Immature natural killer cell (primary cell): ENCODE measurements at regions not wholly inside any gene's neighbourhood (a gene's known extent, or its start where the extent isn't known, plus 50 kb on each side); places are given as distances from the start of the nearest gene placed in this dataset.

Source experiments
- DNase-seq, 3 donors: peaks; one replicate each; pipeline ENCODE4 v3.0.0; 2022; ENCODE audit warnings: mixed read lengths in 1 of 3
- H3K27ac Mint-ChIP-seq, 6 donors: one replicate each; pipeline ENCODE4 v1.8.0; 2020; ENCODE audit warnings: mixed read lengths in 6 of 6, mild to moderate bottlenecking in 5 of 6, inconsistent platforms in 4 of 6, moderate library complexity in 3 of 6
- H3K27me3 Mint-ChIP-seq, 3 donors: one replicate each; pipeline ENCODE4 v1.8.0; 2020 to 2021; ENCODE audit warnings: low read depth in 3 of 3, mild to moderate bottlenecking in 3 of 3, mixed read lengths in 3 of 3, moderate library complexity in 3 of 3, inconsistent platforms in 1 of 3
- H3K36me3 Mint-ChIP-seq, 3 donors: one replicate each; pipeline ENCODE4 v1.8.0; 2020; ENCODE audit warnings: mixed read lengths in 3 of 3, inconsistent platforms in 2 of 3, mild to moderate bottlenecking in 2 of 3
- H3K4me1 Mint-ChIP-seq, 2 donors: one replicate each; pipeline ENCODE4 v1.8.0; 2020; ENCODE audit warnings: inconsistent platforms in 2 of 2, mild to moderate bottlenecking in 2 of 2, mixed read lengths in 2 of 2, moderate library complexity in 1 of 2
- H3K4me3 Mint-ChIP-seq, 5 donors: one replicate each; pipeline ENCODE4 v1.8.0; 2020; ENCODE audit warnings: mild to moderate bottlenecking in 5 of 5, mixed read lengths in 5 of 5, inconsistent platforms in 3 of 5, moderate library complexity in 3 of 5
- H3K9me3 Mint-ChIP-seq, 6 donors: one replicate each; pipeline ENCODE4 v1.8.0; 2020; ENCODE audit warnings: mild to moderate bottlenecking in 6 of 6, mixed read lengths in 6 of 6, inconsistent platforms in 4 of 6, moderate library complexity in 3 of 6

DNA sequence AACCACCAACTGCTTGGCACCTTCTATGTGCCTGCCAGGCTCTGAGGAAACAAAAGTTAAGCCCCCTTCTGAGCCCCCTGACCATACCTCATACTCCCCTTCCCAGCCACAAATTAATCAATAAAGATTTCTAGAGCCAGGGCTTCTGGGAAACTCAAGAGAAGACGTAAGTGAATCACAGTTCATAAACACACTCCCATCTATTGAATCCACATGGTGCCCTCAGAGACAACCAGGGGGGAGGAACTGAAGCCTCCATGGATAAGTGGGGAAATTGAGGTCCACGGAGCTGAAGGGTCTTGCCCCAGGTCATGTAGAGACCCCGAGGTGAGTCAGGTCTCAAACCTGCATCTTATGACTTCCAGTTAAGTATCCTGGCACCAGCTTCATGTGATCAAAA lies 150.6 kb downstream of the MN1 start:
- H3K4me3 Mint-ChIP-seq, result no peak overlapping the region
- H3K27ac Mint-ChIP-seq, result no peak overlapping the region
- H3K36me3 Mint-ChIP-seq, result no peaks in the 10 kb centered on the region
- H3K4me1 Mint-ChIP-seq, result no peaks in the 10 kb centered on the region
- no peak for DNase-seq
- peaks cover 0 to 8% (median 0%) of the 10 kb centered on the region in 6 donors for H3K9me3 Mint-ChIP-seq
- H3K27me3 Mint-ChIP-seq, result peaks cover 4 to 10% (median 6%) of the 10 kb centered on the region in 3 donors

DNA sequence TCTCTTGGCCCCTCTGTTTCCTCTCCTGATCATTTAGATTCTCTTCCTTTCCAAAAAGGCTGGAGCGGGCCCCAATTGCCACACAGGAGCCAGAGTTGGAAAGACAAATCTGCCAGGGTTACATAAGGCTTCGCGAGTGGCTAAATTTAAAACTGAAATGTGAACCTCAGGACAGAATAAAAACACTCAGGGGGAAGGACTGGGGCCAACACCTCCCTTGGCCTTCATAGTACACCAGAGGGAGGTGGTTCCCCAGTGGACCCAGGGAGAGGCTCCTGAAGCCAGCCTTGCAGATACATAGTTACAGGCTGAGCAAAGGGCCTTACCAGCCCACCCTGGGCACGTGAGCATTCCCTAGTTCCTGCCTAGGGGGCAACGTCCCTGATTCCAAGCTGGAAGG lies 150.1 kb downstream of the MN1 start:
- H3K4me3 Mint-ChIP-seq, result no peak overlapping the region
- no peak for DNase-seq
- peaks cover 4 to 10% (median 6%) of the 10 kb centered on the region in 3 donors for H3K27me3 Mint-ChIP-seq
- no peaks in the 10 kb centered on the region for H3K4me1 Mint-ChIP-seq
- no peaks in the 10 kb centered on the region for H3K36me3 Mint-ChIP-seq
- H3K9me3 Mint-ChIP-seq, result peaks cover 0 to 12% (median 0%) of the 10 kb centered on the region in 6 donors
- no peak overlapping the region for H3K27ac Mint-ChIP-seq

DNA sequence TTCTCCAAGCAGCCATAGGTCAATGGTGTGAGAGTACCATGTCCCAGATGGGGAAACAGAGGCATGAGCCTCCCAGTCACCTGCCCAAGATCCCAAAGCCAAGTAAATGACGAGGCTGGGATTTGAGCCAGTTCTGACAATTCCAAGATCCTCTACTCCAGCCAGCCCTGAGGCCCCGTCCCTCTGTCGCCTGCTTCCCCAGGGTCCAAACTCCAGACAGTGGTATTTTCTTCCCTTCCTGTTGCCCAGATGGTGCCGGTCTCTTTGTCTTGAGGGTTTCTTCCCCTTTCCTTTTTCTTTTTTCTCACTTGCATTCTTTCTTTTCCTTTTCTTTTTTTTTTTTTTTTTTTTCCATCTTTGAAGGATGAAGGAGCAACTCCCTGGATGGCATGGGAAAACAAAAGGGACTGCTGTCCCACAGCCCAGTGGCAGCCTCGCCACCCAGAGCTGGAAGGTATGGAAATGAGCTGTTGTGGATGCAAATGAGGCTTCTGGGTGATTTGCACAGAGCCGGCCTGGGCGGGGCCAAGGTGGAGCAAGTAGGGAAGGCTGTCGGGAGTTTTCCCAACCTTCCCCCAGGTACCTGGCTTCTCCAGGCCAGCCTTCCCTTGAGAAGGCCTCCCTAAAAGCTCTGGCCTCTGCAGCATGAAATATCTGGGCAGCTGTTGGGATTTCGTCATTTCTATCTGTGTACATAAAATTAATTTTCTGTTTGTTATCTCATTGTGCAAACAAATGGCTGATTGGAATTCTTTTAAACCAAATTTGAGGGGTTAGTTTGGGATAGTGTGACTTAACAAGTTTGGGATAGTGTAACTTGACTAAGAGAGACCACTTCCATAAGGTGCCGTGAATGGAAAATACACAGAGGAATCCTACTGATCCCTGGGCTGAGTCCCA lies 146.8 kb downstream of the MN1 start:
- H3K4me3 Mint-ChIP-seq, result no peak overlapping the region
- H3K27ac Mint-ChIP-seq, result no peak overlapping the region
- DNase-seq, result no peak
- H3K27me3 Mint-ChIP-seq, result peaks cover 5 to 8% (median 8%) of the 10 kb centered on the region in 3 donors
- no peaks in the 10 kb centered on the region for H3K4me1 Mint-ChIP-seq
- H3K36me3 Mint-ChIP-seq, result no peaks in the 10 kb centered on the region
- peaks cover 0 to 12% (median 3%) of the 10 kb centered on the region in 6 donors for H3K9me3 Mint-ChIP-seq

DNA sequence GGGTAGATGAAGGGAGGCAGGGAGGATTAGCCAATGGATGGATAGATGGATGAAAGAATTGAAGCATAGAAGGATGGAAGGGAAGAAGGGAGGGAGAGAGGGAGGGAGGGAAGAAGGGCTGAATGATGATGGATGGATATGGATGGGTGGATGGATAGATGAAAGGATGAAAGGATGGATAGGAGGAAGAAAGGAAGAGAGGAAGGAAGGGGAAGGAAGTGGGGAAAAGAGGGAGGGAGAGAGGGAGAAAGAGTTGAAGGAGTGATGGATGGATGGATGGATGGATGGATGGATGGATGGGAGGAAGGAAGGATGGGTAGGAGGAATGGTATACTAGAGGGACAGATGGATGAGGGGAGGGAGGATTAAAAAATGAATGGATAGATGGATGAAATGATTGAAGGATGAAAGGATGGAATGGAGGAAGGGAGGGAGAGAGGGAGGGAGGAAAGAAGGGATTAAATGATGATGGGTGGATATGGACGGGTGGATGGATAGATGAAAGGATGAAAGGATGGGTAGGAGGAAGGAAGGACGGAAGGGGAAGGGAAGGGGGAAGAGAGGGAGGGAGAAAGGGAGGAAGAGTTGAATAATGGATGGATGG lies 145.9 kb downstream of the MN1 start:
- Mint-ChIP-seq H3K4me3 (no peak overlapping the region), H3K36me3 (no peaks in the 10 kb centered on the region), H3K4me1 (no peaks in the 10 kb centered on the region), H3K27me3 (peaks cover 2 to 8% (median 4%) of the 10 kb centered on the region in 3 donors), H3K9me3 (peaks cover 0 to 12% (median 3%) of the 10 kb centered on the region in 6 donors), H3K27ac (no peak overlapping the region)
- DNase-seq, result no peak

DNA sequence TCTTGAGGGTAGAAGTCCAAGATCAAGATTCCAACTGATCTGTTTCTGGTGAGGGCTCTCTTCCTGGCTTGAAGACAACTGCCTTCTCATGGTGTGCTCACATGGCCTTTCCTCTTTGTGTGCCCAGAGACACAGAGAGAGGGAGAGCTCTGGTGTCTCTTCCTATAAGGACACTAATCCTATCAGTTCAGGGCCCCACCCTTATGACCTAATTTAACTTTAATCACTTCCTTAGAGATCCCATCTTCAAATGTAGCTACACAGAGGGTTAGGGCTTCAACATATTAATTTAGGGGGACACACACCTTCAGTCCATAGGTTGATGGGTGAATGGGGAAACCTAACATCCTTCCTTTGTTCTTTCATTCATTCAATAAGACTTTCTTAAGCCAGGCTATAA lies 144.6 kb downstream of the MN1 start:
- no peak overlapping the region for H3K27ac Mint-ChIP-seq
- no peak for DNase-seq
- H3K4me3 Mint-ChIP-seq, result no peak overlapping the region
- peaks cover 0 to 12% (median 3%) of the 10 kb centered on the region in 6 donors for H3K9me3 Mint-ChIP-seq
- H3K36me3 Mint-ChIP-seq, result no peaks in the 10 kb centered on the region
- H3K4me1 Mint-ChIP-seq, result no peaks in the 10 kb centered on the region
- peaks cover 3 to 6% (median 4%) of the 10 kb centered on the region in 3 donors for H3K27me3 Mint-ChIP-seq

DNA sequence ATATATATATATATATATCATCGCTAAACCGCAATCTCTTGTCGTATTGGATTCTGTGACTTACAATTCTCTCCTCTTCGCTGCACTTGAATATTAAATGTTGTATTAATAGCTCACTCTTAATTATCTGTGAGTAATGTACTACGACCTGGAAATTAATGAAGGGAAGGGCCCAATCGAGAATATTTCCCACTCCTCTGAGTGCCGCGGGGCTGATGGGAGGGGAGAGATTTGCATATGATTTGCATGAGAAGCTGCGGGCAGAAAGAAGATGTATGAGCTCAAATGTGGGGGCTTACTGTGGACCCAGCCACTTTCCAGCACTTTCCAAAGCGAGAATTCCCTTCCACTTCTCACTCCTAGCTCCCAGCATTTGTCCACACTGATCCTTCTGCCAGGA lies 141.2 kb downstream of the MN1 start:
- H3K4me1 Mint-ChIP-seq, result no peaks in the 10 kb centered on the region
- peaks cover 0 to 10% (median 3%) of the 10 kb centered on the region in 6 donors for H3K9me3 Mint-ChIP-seq
- H3K27ac Mint-ChIP-seq, result no peak overlapping the region
- no peak overlapping the region for H3K4me3 Mint-ChIP-seq
- peaks cover under 1 to 4% (median 3%) of the 10 kb centered on the region in 3 donors for H3K27me3 Mint-ChIP-seq
- H3K36me3 Mint-ChIP-seq, result no peaks in the 10 kb centered on the region
- DNase-seq, result no peak

DNA sequence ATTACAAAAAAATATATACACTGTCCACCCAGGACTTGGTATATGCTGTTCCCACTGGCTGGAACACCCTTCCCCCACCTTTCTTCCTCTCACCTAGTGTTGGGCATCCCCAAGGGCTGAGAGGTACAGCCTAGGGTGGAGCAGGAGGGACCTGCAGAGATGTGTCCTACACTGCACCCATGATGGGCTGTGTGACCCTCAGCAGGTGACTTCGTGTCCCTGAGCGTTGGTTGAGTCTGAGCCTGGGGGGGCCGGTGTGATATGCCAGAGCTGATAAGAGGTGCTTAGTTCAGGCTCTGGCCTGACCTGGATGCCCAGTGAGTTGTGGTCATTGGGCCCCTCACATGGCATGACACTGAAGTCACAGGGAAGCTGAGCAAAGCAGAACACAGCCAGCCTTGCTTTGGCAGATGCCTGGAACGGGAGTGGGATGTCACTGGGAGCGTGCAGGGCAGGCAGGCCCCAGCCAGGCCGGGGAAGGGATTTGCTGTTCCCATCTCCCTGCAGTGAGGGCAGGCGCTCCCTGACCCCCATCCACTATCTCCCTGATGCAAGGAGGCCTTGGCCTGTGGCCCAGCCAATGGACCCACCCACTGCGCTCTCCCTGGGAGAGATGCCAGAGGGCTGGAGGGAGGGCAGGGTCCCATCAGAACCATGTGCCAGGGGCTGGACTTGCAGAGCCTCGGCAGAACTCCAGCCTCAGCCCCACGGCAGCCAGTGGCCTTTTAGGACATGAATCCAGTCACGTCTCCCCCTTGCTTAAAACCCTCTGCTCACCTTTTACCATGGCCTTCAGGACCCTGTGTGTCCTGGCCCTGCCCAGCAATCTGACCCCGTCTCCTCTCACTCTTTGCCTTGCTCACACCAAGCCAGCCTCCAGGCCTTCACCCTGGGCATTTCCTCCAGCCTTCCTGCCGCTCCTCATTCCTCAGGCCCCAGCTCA lies 138.9 kb downstream of the MN1 start:
- Mint-ChIP-seq H3K36me3 (no peaks in the 10 kb centered on the region), H3K27me3 (peaks cover 0 to 4% (median 3%) of the 10 kb centered on the region in 3 donors), H3K9me3 (peaks cover 0 to 2% (median under 1%) of the 10 kb centered on the region in 6 donors), H3K4me3 (no peak overlapping the region), H3K27ac (no peak overlapping the region), H3K4me1 (no peaks in the 10 kb centered on the region)
- no peak for DNase-seq

DNA sequence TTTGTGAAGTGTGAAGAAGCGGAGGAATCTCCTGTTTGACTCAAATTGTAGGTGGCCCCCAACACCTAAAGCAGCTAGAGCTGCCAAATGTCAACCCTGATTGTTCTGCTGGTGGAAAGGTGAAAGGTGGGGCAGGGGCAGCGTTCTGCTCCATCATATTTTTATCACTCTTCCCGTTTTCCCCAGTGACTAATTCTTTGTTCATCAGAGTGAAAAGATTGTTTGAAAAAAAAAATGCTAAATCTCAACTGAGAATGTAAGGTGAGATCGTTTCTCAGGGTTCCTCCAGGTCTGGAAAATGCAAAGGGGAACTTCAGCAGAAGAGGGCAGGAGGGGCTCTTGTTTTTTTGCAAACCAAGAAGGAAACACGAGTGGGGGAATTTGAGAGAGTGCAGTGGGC lies 137.7 kb downstream of the MN1 start:
- Mint-ChIP-seq H3K4me3 (no peak overlapping the region), H3K9me3 (peaks cover 0 to 2% (median 0%) of the 10 kb centered on the region in 6 donors), H3K27me3 (peaks cover 2 to 6% (median 4%) of the 10 kb centered on the region in 3 donors), H3K4me1 (no peaks in the 10 kb centered on the region), H3K27ac (no peak overlapping the region), H3K36me3 (no peaks in the 10 kb centered on the region)
- DNase-seq, result no peak

DNA sequence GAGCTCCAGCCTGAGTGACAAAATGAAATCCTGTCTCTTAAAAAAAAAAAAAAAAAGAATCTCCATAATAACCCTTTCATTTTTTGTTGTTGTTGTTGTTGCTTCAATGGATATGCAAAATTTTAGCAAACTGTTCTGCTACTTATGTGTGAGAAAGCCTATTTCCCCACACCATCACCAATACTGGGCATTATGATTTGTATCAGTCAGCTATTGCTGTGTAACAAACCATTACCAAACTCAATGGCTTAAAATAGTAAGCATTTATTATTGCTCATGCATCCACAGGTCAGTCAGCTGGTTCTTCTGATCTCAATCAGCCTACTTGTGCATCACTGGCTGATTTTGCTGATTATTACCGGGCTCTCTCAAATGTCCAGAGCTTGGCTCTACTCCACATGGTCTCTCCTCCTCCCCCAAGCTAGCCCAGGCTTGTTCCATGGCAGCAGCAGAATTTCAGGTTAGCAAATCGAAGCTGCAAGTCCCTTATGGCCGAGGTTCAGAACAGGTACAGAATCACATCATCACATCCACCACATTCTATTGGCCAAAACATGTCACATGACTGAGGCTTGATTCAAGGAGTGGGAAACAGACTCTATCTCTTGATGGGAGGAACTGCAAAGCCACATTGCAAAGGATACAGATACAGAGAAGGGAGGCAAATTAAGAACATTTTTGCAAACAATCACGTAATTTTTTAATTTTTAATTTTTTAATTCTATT lies 135.1 kb downstream of the MN1 start:
- Mint-ChIP-seq H3K27ac (no peak overlapping the region), H3K27me3 (peaks cover 4 to 11% (median 6%) of the 10 kb centered on the region in 3 donors), H3K4me3 (no peak overlapping the region), H3K4me1 (peaks cover 0 to 2% of the 10 kb centered on the region in 2 donors), H3K36me3 (no peaks in the 10 kb centered on the region), H3K9me3 (peaks cover 0 to 2% (median 0%) of the 10 kb centered on the region in 6 donors)
- no peak for DNase-seq

DNA sequence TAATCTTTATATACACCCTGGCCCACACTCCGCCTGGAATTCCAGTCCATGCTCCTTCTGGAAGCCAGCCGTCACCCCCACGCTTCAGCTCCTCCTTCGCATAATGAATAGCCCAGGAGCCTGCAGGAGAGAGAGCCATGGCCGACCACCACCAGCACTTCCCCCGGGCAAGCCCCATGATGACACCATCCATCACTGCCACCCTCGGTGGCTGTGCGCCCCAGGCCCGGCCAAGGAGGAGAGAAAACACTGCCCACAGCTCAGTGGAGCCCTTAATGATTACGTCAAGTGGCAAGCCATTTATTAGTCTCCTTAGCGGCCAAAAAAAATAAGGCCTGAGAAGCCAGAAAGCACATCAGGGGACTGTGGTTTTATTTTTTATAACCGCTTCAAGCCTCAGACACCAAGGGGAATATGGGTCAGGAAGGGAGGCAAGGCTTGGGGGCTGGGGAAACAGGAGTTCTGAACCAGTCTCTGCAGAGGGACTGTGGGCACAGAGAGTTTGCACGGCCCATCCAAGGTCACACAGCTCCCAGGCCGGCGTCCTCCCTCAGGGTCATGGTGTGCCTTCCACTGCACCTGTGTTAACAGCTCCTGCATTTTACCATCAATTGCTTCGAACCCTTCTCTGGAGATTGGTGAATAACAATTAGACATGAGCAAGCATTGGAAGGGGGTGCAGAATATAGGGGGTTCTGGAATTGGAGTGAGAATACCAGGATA lies 134.3 kb downstream of the MN1 start:
- Mint-ChIP-seq H3K27me3 (peaks cover 4 to 11% (median 6%) of the 10 kb centered on the region in 3 donors), H3K36me3 (no peaks in the 10 kb centered on the region), H3K4me3 (no peak overlapping the region), H3K9me3 (peaks cover 0 to 2% (median 0%) of the 10 kb centered on the region in 6 donors), H3K27ac (no peak overlapping the region), H3K4me1 (peaks cover 0 to 2% of the 10 kb centered on the region in 2 donors)
- DNase-seq, result no peak

DNA sequence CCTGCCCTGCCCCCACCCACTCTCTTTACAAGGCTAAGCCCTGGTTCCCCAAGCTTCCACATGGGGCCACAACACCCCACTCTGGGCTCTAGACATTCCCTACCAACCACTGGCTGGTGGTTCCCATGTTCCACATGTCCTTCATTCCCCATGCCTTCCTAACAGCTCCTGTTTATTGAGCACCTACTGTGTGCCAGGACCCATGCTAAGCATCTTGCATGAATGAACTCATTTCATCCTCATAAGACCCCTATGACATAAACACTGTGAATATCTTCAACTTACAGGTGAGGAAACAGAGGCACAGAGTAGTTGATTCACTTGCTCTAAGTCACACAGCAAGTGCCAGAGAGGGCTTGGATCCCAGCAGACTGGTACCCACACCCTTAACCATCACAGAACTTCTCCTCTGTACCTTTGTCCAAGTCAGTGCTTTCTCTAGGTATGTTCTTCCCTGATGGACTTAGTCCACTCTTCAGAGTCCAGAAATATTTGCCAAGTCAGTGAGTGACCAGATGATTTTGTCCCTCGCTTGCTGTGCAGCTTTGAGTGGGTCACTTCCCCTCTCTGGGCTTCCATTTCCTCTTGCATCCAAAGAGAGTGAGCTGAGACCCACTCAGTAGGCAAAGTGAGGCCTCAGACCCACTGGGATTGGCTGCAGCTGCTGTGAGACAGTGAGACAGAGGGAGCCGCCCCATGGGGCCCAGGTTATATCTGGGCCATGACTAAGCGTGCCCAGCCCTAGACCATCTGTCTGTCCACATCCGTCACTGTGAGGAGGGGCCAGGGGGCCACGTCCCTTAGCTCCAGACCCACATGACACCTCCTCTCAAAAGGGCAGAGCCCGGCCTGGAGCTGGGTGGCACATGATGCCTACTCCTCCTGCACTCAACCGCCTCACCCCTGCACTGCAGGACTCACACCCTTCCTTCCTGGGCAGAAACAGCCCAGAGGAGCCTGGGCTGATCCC lies 132.4 kb downstream of the MN1 start:
- H3K36me3 Mint-ChIP-seq, result no peaks in the 10 kb centered on the region
- H3K27ac Mint-ChIP-seq, result no peak overlapping the region
- DNase-seq, result no peak
- H3K9me3 Mint-ChIP-seq, result peaks cover 0 to 2% (median 0%) of the 10 kb centered on the region in 6 donors
- no peak overlapping the region for H3K4me3 Mint-ChIP-seq
- H3K4me1 Mint-ChIP-seq, result peaks cover 0 to 2% of the 10 kb centered on the region in 2 donors
- peaks cover 4 to 11% (median 6%) of the 10 kb centered on the region in 3 donors for H3K27me3 Mint-ChIP-seq
